BE2C (cell line): ENCODE measurements at regions not wholly inside any gene's neighbourhood (a gene's known extent, or its start where the extent isn't known, plus 50 kb on each side); places are given as distances from the start of the nearest gene placed in this dataset.

Experiments used
- DNase-seq: peaks from one replicate; pipeline ENCODE4 v3.0.0-alpha.2; 2020
- H3K27me3 ChIP-seq: fragments of 250-450 bp; sonication (Bioruptor Pico); 2 replicates; pipeline ENCODE4 v1.5.1; 2020; ENCODE audit warnings: mild to moderate bottlenecking
- H3K36me3 ChIP-seq: fragments of 250-450 bp; sonication (Bioruptor Pico); 2 replicates; pipeline ENCODE4 v1.5.1; 2020; ENCODE audit warnings: mild to moderate bottlenecking
- H3K4me1 ChIP-seq: fragments of 250-450 bp; sonication (Bioruptor Pico); 2 replicates; pipeline ENCODE4 v1.5.1; 2020
- H3K4me3 ChIP-seq: 2 replicates; pipeline ENCODE4 v1.5.1; 2011; ENCODE audit warnings: low read depth, low read length
- H3K9me3 ChIP-seq: fragments of 250-450 bp; sonication (Bioruptor Pico); 2 replicates; pipeline ENCODE4 v1.5.1; 2020
- TF ChIP-seq, protein P1 (sequence below): IDR thresholded peaks from 2 replicates; pipeline ENCODE4 v1.5.1; 2012; ENCODE audit warnings: mild to moderate bottlenecking, low read depth, low read length

DNA sequence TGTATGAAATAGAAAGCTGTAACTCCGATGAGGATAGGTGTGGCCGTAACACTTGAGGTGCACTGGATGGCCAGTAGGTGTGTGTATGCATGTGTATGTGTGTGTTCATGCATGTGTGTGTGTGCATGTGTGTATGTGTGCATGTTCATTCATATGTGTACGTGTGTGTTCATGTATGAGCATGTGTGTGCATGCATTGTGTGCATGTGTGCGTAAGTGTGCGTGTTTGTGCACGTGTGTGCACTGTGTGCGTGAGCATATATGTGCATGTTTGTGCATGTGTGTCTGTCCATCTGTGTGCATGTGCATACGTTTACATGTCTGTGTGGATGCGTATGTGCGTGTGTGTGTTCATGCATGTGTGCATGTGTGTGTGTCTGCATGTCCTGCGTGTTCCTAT lies 145.5 kb downstream of the C16orf95 start:
- H3K9me3 ChIP-seq, result no peaks in the 10 kb centered on the region
- no peak for DNase-seq
- no peak overlapping the region for H3K4me3 ChIP-seq
- no peaks in the 10 kb centered on the region for H3K4me1 ChIP-seq
- TF ChIP-seq, protein P1, sequence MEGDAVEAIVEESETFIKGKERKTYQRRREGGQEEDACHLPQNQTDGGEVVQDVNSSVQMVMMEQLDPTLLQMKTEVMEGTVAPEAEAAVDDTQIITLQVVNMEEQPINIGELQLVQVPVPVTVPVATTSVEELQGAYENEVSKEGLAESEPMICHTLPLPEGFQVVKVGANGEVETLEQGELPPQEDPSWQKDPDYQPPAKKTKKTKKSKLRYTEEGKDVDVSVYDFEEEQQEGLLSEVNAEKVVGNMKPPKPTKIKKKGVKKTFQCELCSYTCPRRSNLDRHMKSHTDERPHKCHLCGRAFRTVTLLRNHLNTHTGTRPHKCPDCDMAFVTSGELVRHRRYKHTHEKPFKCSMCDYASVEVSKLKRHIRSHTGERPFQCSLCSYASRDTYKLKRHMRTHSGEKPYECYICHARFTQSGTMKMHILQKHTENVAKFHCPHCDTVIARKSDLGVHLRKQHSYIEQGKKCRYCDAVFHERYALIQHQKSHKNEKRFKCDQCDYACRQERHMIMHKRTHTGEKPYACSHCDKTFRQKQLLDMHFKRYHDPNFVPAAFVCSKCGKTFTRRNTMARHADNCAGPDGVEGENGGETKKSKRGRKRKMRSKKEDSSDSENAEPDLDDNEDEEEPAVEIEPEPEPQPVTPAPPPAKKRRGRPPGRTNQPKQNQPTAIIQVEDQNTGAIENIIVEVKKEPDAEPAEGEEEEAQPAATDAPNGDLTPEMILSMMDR, result no peak
- H3K36me3 ChIP-seq, result no peaks in the 10 kb centered on the region
- H3K27me3 ChIP-seq, result peaks cover under 1% of the 10 kb centered on the region; the same call in 1 of the 2 replicates

DNA sequence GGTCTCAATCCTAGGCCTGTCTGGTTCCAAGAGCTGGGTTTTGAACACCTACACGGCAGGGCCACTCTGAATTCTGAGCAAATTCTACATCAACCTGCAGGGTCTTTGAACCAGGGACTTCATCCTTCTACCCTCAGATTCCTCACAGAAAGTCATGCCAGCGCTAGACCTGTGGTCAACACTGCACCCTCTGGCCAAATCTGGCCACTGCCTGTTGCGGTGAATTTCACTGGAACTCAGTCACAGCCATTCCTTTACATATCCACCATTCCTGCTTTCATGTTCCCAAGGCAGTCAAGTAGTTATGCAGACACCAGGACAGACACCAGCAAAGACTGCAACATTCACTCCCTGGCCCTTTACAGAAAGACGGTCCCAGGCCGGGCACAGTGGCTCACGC lies 144.6 kb downstream of the C16orf95 start:
- Histone ChIP-seq H3K36me3 (no peaks in the 10 kb centered on the region), H3K9me3 (no peaks in the 10 kb centered on the region), H3K4me1 (no peaks in the 10 kb centered on the region), H3K4me3 (no peak overlapping the region), H3K27me3 (peaks cover 7% of the 10 kb centered on the region; the same call in 1 of the 2 replicates)
- no peak for DNase-seq
- TF ChIP-seq, protein P1, result no peak

DNA sequence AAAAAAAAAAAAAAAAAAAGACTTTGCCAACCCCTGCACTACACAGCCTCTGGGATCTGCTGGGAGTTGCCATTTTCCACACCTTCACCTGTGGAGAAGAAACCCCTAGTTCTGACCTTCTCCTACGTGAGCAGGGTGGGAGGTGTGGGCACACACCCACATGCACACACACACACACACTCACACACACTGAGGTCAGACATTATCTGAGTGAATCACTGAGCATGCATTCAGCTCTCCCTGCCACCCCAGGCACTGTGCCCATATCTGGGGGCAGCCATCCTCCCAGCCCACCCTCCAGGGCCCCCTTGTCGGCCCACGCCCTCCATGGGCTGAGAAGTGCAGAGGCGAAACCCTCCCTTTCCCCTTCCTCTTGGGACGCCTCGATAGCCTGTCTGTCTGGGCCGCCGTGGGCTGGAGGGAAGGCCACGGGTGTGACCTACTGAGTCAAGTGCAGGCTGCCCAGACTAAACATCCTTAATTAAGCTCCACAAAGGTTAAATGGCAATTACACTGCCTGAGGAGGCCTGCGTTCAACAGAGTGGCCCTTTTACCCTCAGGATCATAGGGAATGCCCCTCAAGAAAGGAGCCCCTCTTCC lies 143.8 kb downstream of the C16orf95 start:
- no peak for DNase-seq
- Histone ChIP-seq H3K4me1 (no peaks in the 10 kb centered on the region), H3K9me3 (no peaks in the 10 kb centered on the region), H3K27me3 (peaks cover 7% of the 10 kb centered on the region; the same call in 1 of the 2 replicates), H3K36me3 (no peaks in the 10 kb centered on the region), H3K4me3 (no peak overlapping the region)
- TF ChIP-seq, protein P1, result no peak

DNA sequence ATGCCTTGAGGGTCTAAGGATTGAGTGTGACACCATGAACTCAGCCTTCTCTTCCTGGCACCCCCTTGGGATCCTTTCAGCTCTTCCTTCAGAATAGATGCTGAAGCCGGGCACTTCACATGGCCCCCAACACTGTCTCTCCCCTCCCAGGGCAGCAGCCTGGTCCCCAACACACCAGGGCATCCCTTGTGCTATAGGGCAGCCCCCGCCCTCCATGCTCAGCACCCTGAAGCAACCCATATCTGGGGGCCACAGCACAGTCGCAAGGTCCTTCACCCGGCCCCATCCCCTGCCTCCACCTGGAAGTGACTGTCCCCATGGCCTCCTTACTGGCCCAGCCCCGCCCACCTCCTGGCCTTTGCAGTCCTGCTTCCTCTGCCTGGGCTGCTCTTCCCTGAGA lies 143.1 kb downstream of the C16orf95 start:
- H3K9me3 ChIP-seq, result no peaks in the 10 kb centered on the region
- no peaks in the 10 kb centered on the region for H3K4me1 ChIP-seq
- H3K36me3 ChIP-seq, result no peaks in the 10 kb centered on the region
- H3K27me3 ChIP-seq, result peaks cover 7% of the 10 kb centered on the region; the same call in 1 of the 2 replicates
- no peak overlapping the region for H3K4me3 ChIP-seq
- no peak for DNase-seq
- TF ChIP-seq, protein P1, result no peak

DNA sequence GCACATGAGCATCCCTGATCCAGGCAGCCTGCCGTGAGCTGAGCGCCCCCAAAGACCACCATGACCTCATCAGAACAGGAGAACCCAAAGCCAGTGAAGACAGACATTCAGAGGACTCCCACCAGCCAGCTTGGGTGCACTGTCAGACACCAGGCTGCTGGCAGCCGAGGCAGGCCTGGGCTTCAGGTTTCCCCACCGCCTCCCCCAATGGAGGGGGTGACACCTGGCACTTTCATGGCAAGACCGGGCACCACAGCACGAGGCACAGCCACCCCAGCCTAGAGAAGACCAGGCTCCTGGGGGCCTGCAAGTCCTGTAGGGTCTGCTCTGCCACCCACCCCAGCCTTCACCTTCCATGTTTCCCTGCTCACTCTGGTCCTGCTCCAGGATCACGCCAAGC lies 140.5 kb downstream of the C16orf95 start:
- Histone ChIP-seq H3K36me3 (no peaks in the 10 kb centered on the region), H3K27me3 (peaks cover 13% of the 10 kb centered on the region), H3K4me1 (no peaks in the 10 kb centered on the region), H3K4me3 (no peak overlapping the region), H3K9me3 (no peaks in the 10 kb centered on the region)
- DNase-seq, result no peak
- TF ChIP-seq, protein P1, result no peak

DNA sequence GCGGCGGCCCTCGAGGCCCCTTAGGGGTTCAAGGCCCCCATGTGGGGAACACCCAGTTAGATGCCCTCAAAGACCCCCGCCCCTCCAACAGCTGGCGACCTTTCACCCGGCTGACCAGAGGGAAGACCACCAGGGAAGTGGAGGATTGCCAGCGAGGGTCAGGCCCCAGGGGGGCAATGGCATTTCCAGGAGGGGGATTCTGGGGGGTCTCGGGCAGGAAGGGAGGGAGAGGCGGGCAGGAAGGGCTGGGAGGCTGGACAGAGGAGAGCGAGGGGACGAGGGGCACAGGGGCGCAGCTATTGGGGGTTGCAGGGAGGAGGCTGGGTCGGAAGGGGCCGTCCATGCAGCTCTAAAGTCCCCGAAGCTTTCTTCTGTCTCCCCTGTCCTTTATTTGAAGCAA lies 139.5 kb downstream of the C16orf95 start:
- H3K27me3 ChIP-seq, result peaks cover 13% of the 10 kb centered on the region
- no peaks in the 10 kb centered on the region for H3K9me3 ChIP-seq
- TF ChIP-seq, protein P1, result no peak
- H3K4me3 ChIP-seq, result no peak overlapping the region
- no peak for DNase-seq
- H3K36me3 ChIP-seq, result no peaks in the 10 kb centered on the region
- H3K4me1 ChIP-seq, result no peaks in the 10 kb centered on the region
